NCI-H1436 treated with DMSO at 0.1 percent for 48 hours (cell line): ENCODE measurements at regions not wholly inside any gene's neighbourhood (a gene's known extent, or its start where the extent isn't known, plus 50 kb on each side); places are given as distances from the start of the nearest gene placed in this dataset.

Experiments
- DNase-seq: peaks from one replicate; lab custom pipeline; 2025; lab: John Stamatoyannopoulos, UW

GRCh38 chr3:25226747-25227146, 201.3 kb upstream of the RARB start:
- no peak for DNase-seq

DNA sequence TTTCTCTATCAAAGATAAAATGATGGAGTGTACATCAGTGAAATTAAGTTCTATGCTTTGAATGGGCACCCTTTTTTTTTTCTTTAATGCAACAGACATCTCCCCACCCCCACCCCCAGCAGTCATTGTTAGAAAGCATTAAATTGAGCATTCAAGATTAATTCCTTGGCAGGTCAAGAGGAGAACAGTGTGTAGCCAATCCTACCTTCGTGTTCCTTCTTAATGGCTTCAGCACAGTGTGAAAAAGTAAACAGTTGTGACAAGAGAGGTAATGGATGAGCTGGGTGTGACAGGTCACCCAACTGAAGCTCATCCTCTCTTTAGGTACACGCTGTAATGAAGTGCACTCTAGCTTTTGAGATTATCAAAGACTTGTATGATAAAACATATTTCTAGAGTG, 198.5 kb upstream of the RARB start:
- DNase-seq = no peak

DNA sequence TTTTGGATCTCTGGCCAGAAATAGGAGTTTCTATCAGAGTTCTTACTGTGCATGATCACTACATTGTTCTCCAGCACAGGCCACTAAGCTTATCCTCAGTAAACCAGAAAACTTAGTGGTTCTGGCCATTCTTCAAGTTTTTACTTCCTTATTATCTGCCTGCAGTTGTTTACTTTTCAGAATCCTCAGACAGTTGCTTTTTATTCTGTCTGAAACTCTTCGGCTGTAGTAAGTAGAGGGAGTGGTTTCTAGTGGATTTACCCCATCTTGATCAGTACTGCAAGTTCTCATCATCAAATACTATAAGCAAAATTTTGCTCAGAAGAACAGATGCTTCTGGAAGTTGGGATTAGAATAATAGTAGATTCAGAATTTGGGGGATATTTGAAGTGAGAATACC, 193.0 kb upstream of the RARB start:
- DNase-seq = no peak

- no peak for DNase-seq
Measured at GRCh38 chr3:25235466-25235865, 192.6 kb upstream of the RARB start.

DNA sequence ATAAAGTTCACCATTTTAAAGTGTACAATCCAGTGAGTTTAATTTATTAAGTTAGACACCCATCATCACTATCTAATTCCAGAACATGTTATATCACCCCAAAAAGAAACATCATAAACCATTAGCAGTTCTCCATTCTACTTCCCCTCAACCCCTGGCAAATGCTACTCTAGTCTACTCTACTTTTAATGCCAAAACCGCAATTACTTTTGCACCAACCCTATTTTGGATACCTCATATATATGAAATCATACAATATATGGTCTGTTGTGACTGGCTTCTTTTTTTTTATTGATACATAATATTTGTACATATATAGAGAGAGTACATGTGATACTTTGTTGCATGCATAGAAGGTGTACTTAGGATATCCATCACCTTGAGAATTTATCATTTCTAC, 190.5 kb upstream of the RARB start:
- DNase-seq = no peak

GRCh38 chr3:25239042-25239441, 189.0 kb upstream of the RARB start:
- no peak for DNase-seq

DNA sequence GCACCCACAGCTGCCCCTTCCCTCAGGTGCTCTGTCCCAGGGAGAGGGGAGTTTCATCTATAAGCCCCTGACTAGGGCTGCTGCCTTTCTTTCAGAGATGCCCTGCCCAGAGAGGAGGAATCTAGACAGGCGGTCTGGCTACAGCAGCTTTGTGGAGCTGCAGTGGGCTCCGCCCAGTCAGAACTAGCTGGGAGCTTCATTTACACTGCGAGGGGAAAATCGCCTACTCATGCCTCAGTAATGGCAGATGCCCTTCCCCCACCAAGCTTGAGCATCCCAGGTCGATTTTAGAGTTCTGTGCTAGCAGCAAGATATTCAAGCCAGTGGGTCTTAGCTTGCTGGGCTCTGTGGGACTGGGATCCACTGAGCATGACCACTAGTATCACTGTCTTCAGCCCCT, 181.2 kb upstream of the RARB start:
- DNase-seq = no peak

DNA sequence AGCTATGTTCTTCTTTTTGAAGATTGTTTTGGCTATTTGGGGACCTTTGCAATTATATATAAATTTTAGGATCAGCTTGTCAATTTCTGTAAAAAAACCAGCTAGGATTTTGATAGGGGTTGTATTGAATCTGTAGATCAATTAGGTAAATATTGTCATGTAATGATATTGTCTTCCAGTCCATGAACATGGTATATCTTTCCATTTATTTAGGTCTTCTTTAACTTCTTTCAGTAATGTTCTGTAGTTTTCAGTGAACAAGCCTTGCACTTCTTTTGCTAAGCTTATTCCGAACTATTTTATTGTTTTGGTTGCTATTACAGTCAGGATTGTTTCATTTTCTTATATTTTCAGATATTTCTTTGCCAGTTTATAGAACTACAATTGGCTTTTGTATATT, 175.8 kb upstream of the RARB start:
- no peak for DNase-seq

GRCh38 chr3:25257026-25257425, 171.0 kb upstream of the RARB start:
- no peak for DNase-seq

DNA sequence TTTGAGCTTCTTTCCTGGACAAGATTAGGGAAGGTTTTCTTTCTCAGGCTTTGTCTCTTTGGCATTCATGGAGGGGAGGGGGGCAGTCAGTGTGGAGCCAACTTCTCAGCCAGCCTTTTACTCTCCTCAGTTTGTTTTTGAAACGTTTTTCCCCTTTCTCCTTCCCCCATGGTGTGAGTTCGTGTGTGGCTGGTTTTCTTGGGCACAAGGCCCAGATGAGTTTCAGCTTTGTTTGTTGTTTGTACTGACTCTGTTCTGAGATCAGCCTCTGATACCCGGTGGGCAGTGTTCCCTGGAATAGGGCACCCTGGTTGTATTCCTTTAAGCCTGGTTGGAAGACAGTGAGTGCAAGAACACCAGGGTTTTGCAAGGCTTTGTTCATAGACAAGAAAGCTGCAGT, 168.2 kb upstream of the RARB start:
- DNase-seq = no peak

- no peak for DNase-seq
Measured at GRCh38 chr3:25262322-25262721, 165.7 kb upstream of the RARB start.

- no peak for DNase-seq
Measured at GRCh38 chr3:25265284-25265683, 162.8 kb upstream of the RARB start.

GRCh38 chr3:25266677-25267076, 161.4 kb upstream of the RARB start:
- DNase-seq = no peak

DNA sequence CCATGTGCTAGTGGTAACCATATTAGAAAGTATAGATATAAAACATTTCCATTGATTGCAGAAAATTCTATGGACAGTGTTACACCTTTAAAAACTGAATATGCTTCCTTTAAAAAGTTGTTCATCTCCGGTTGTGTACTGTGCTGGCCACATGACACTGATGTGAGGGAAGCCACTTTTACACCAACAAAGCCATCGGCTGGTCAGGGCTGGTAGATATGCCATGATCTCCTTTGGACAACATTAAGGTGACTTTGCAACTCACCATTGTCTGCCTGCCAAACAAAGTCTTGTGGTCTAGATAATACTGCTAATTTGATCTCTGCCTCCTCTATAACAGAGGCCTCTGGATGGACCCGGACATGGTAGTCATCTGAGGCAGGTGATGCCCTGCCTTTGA, 156.0 kb upstream of the RARB start:
- no peak for DNase-seq

GRCh38 chr3:25273582-25274171, 154.4 kb upstream of the RARB start:
- no peak for DNase-seq

- DNase-seq = no peak
Measured at GRCh38 chr3:25277503-25277902, 150.6 kb upstream of the RARB start.

DNA sequence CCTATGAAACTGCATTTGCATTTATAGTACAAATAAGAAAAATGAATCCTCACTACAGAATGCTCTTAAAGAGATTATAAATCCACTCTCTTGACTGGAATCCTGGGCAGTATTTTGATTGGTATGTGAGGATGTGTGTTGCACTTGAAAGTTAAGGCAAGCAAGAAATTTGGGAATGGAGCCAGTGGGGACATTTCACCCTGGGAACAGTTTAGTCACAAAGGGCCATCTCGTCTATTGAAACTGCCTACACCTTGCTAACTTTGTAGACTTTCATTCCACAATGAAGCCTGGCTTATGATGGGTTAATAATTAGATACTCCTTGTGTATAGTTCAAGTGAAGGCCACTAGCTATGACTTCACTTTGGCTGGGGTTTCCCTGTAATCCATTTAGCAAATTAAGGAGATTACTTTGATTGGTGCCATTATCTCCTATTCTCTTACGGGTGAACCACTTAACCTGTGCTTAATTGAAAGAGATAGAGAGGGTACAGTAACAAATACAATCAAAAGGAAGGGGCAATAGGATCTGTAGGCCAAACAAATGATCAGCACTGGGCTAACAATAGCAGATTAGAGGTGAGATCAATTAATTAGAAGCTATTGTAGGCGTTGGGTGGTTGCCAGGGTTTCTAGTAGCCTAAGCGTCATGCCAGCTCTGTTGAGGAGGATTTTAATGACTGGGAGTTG, 146.9 kb upstream of the RARB start:
- peak; percentile 7 for DNase-seq

DNA sequence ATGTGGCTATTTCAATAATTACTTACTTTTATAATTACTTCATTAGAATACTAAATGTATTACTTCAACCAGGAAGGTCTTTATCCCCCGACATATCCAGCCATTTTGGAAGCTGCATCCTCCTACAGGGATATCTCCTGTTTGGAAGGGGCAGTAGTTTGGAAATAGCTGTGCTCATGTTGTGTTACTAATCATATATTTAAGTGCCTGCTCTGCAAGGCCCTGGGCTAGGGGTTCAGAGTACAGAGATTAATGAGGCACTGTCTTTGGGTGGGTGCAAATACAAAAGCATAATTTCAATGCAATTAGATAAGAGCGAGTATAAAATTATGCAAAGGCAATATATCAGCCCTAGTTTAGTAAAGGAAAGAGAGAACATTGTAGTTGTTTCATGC, 146.3 kb upstream of the RARB start:
- DNase-seq = no peak

DNA sequence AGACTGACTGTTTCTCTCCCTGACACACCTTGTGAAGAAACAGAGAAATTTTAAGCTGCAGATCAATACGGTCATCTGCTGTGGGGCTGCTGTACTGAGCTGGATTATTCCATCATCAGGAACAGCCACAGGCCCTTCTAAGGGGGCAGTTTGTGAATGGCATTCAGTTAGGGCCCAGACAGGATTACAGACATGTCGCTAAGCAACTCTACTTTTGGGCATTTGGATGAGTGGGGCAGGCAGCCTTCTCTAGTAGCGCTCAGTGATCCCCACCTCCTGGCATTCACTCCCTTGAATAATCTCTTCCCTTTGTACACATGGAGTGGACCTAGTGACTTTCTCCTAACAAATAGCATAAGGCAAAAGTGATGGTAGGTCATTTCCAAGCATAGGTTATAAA, 144.4 kb upstream of the RARB start:
- DNase-seq = no peak

DNA sequence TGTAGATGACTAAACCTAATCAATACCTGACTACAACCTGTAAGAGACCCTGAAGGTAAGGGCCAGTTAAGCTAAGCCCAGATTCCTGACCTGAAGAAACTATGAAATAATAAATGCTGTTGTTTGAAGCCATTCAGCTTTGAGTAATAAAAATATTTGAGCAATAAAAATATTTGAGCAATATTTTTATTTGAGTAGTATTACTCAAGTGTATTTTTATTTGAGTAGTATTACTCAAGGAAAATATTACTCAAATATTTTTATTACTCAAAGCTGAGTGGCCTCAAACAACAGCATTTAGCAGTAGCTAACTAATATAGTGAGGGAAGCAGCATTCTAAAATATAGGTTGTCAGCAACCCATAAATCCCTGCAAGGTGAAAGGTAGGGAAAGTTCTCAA, 143.8 kb upstream of the RARB start:
- DNase-seq = no peak

- no peak for DNase-seq
Measured at GRCh38 chr3:25287291-25287884, 140.7 kb upstream of the RARB start.

DNA sequence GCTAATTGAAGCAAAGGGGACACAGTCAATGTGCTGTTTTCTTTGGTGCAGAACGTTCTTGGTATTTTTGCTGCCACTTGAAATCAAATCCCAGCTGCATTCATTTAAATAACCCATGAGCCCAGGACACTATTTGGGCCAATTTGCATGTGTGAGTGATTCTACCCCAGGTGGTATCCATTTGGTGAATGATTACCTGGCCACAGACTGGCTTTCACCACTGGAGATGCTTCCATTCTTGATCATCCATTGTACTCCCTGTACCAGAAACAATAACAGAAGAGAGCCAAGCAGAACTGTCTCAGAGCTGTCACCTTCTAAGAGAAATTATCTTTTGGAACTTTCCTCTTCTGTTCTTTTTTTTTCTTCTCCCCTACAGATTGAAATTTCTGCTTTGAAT, 139.7 kb upstream of the RARB start:
- no peak for DNase-seq

DNA sequence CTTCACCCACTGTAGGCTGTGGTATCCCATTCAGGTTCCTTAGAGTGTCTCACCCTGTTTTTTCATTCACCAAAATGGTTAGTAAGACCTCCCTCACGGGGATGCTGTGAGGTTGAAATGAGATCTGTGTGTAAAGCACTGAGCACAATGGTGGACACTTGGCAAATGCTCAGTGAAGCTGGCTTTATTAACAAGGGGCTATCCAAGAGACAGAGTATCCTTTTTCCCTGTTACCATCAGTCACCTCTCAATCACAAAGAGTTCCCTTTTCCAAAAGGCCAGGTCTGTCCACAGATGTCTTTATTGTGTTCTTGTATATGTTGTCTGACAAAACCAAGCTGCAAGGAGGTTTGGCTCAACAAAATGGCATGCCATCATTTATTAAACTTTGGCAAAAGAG, 138.9 kb upstream of the RARB start:
- DNase-seq = no peak

DNA sequence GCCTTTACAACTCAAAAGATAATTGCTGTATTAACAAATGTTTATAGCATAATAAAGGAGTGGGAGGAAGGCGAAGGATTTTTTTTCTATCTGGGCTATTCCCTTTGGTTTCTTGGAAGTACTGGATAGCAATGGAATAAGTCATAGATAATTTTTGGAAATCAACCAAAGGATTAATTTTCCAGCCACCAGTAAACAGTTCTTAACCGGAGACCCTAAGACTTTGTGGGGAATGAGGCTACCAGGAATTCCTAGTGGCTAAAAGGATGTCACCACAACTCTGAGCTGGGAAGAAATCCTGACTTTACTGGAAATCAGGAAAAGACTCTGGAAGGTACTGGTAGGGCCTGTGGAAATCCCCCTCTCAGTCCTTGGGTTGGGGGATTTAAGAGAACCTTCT, 138.4 kb upstream of the RARB start:
- no peak for DNase-seq
